ENCODE measurements at regions not wholly inside any gene's neighbourhood (a gene's known extent, or its start where the extent isn't known, plus 50 kb on each side); places are given as distances from the start of the nearest gene placed in this dataset.

GRCh38 chr5:61931236-61931635 is 374.8 kb upstream of the KIF2A start:
- Histone ChIP-seq H2AFZ (ENCODE audit: low read depth) (no peak overlapping the region), H3K27me3 (ENCODE audit: insufficient read depth) (no peaks in the 10 kb centered on the region), H4K20me1 (ENCODE audit: insufficient read depth) (no peaks in the 10 kb centered on the region), H3K4me1 (ENCODE audit: control insufficient read depth in 1 of 2, insufficient read depth in 2 of 2, low read depth in 1 of 2, low read length in 1 of 2) (no peaks in the 10 kb centered on the region; a peak in 1 of 4 replicates), H3K9me3 (no peaks in the 10 kb centered on the region), H3K9me2 (no peaks in the 10 kb centered on the region), H3K36me3 (replicated peaks in 1 of 2; ENCODE audit: control insufficient read depth in 1 of 2, insufficient read depth in 2 of 2, low read length in 1 of 2) (no peaks in the 10 kb centered on the region), H3K9ac (no peak overlapping the region), H3K79me2 (ENCODE audit: insufficient read depth) (no peaks in the 10 kb centered on the region), H3K4me3 (ENCODE audit: low read depth in 2 of 2, low read length in 1 of 2) (no peak overlapping the region), H3K27ac (ENCODE audit: low read depth in 2 of 2, low read length in 1 of 2) (no peak overlapping the region), H3F3A (replicated peaks; ENCODE audit: insufficient read depth) (no peaks in the 10 kb centered on the region), H3K4me2 (no peak overlapping the region)
- TF ChIP-seq RXRA (IDR thresholded peaks at IDR 0.05; ENCODE audit: borderline replicate concordance, low read depth) = no peak
- no peak for TF ChIP-seq TAF1 (IDR thresholded peaks at IDR 0.05; ENCODE audit: borderline replicate concordance, low read depth, low read length)
- no peak for TF ChIP-seq RFX5 (IDR thresholded peaks at IDR 0.05; ENCODE audit: low read length)
- TF ChIP-seq JUND (IDR thresholded peaks at IDR 0.05) = no peak
- TF ChIP-seq PBX3 (IDR thresholded peaks at IDR 0.05) = no peak
- CTCF ChIA-PET = interaction anchor here (1.0 to 1.7 kb wide), 3 partner anchors 12 to 876 kb away, joined by 3 to 5 read pairs (median 4); no protein-coding TSS in a partner anchor
- POLR2A ChIA-PET = no interaction called here
- DNase-seq = no peak

DNA sequence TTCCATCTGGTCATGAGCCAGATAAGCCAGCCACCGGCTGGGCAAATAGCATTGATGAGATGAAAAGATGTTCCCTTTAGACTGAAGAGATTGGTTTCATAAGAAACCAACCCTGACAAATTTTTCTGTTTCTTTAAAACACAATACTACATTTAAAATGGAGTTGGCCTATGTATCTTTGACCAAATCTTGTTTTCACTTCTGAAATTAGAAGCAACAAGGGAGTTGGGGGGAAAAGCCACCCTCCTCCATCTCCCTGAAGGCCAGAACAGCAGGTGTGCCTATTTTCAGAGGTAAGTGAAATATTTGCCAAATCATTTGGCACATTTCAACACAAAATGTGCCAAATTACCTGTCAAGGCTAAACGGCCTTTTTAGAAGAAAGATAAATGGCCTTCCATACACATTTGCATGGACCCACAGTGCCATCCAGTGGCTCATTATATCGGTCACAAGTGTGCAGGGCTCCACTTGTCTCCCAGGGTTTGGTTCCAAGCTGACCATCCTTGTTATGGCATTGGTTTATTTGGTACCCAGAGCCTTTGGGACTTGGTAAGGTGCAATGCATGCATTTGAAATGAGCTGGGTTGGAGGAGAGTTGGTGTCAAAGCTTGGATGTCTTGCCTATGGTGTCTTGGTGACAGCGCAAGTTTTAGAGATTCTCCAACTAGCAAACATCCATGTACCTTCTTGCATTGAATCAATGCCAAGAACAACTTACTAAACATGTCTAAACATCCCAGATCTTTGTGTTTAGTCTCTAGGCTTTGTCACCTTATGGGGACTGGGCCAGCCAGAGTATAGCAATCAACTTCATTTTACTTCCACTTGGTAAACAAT is 372.0 kb upstream of the KIF2A start:
- DNase-seq = peak; percentile 62

More for the DNA sequence above, 372.0 kb upstream of the KIF2A start:
- Histone ChIP-seq H2AFZ (ENCODE audit: low read depth) (no peak overlapping the region), H3K36me3 (replicated peaks in 1 of 2; ENCODE audit: control insufficient read depth in 1 of 2, insufficient read depth in 2 of 2, low read length in 1 of 2) (no peaks in the 10 kb centered on the region), H3K4me2 (no peak overlapping the region), H3K27ac (ENCODE audit: low read depth in 2 of 2, low read length in 1 of 2) (no peak overlapping the region), H3K9me3 (no peaks in the 10 kb centered on the region), H3K4me1 (ENCODE audit: control insufficient read depth in 1 of 2, insufficient read depth in 2 of 2, low read depth in 1 of 2, low read length in 1 of 2) (no peaks in the 10 kb centered on the region; a peak in 1 of 4 replicates), H4K20me1 (ENCODE audit: insufficient read depth) (no peaks in the 10 kb centered on the region), H3K79me2 (ENCODE audit: insufficient read depth) (no peaks in the 10 kb centered on the region), H3K9ac (no peak overlapping the region), H3K4me3 (ENCODE audit: low read depth in 2 of 2, low read length in 1 of 2) (peak overlapping the region in 1 of 2 experiments; percentile 6; a peak in 2 of 4 replicates), H3K27me3 (ENCODE audit: insufficient read depth) (no peaks in the 10 kb centered on the region), H3F3A (replicated peaks; ENCODE audit: insufficient read depth) (no peaks in the 10 kb centered on the region), H3K9me2 (no peaks in the 10 kb centered on the region)
- ChIA-PET CTCF (interaction anchor here (0.5 to 2.3 kb wide), 31 partner anchors 9 to 1256 kb away, joined by 3 to 12 read pairs (median 3); partner anchors contain the start of gene DEPDC1B), POLR2A (no interaction called here)
- 35% methylated on average over 4 of the region's 4 CpGs for WGBS (ENCODE audit: low lambda C conversion rate)
- TF ChIP-seq SIN3A (IDR thresholded peaks at IDR 0.05; ENCODE audit: borderline replicate concordance, low read depth, low read length) (no peak), CTCF (IDR thresholded peaks at IDR 0.05) (peak; percentile 65), ZBTB33 (IDR thresholded peaks at IDR 0.05; ENCODE audit: borderline replicate concordance, low read depth) (no peak), RCOR1 (IDR thresholded peaks at IDR 0.05; ENCODE audit: low read length) (no peak), SMC3 (IDR thresholded peaks at IDR 0.05; ENCODE audit: low read depth, low read length) (peak; percentile 70), MEF2A (IDR thresholded peaks at IDR 0.05; ENCODE audit: borderline replicate concordance, low read depth) (no peak), TCF12 (IDR thresholded peaks at IDR 0.05) (no peak), RAD21 (IDR thresholded peaks at IDR 0.05; ENCODE audit: low read length) (peak; percentile 94)
- TF ChIP-seq, protein P1, sequence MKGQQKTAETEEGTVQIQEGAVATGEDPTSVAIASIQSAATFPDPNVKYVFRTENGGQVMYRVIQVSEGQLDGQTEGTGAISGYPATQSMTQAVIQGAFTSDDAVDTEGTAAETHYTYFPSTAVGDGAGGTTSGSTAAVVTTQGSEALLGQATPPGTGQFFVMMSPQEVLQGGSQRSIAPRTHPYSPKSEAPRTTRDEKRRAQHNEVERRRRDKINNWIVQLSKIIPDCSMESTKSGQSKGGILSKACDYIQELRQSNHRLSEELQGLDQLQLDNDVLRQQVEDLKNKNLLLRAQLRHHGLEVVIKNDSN (IDR thresholded peaks at IDR 0.05; ENCODE audit: borderline replicate concordance, low read depth) = no peak
- TF ChIP-seq, protein P2, sequence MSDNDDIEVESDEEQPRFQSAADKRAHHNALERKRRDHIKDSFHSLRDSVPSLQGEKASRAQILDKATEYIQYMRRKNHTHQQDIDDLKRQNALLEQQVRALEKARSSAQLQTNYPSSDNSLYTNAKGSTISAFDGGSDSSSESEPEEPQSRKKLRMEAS (IDR thresholded peaks at IDR 0.05; ENCODE audit: low read depth) = no peak
- TF ChIP-seq, protein P3, sequence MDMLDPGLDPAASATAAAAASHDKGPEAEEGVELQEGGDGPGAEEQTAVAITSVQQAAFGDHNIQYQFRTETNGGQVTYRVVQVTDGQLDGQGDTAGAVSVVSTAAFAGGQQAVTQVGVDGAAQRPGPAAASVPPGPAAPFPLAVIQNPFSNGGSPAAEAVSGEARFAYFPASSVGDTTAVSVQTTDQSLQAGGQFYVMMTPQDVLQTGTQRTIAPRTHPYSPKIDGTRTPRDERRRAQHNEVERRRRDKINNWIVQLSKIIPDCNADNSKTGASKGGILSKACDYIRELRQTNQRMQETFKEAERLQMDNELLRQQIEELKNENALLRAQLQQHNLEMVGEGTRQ (IDR thresholded peaks at IDR 0.05; ENCODE audit: borderline replicate concordance, low read depth, low read length) = no peak
